Peyer's patch (tissue), 4 donors: ENCODE measurements at regions not wholly inside any gene's neighbourhood (a gene's known extent, or its start where the extent isn't known, plus 50 kb on each side); places are given as distances from the start of the nearest gene placed in this dataset.
"Not testable (repeated sequence)": the region's sequence is repeated elsewhere in the genome, so short reads cannot be mapped to it uniquely, and the experiment has no call there.

Source experiments
- DNase-seq, 3 donors: peaks; one replicate each; pipeline ENCODE4 v3.0.0-alpha.2; 2017 to 2019
- H3K27ac ChIP-seq, 4 donors: fragments of 200-600 bp; sonication (generic); one replicate each; pipeline ENCODE4 v1.5.1; 2016 to 2019
- H3K27me3 ChIP-seq, 2 donors: fragments of 200-600 bp; sonication (generic); one replicate each; pipeline ENCODE4 v1.5.1; 2019
- H3K36me3 ChIP-seq, 3 donors: fragments of 200-600 bp; sonication (generic); one replicate each; pipeline ENCODE4 v1.5.1; 2016 to 2019
- H3K4me1 ChIP-seq, 4 donors: fragments of 200-600 bp; sonication (generic); one replicate each; pipeline ENCODE4 v1.5.1; 2016 to 2019
- H3K4me3 ChIP-seq, 4 donors: fragments of 200-600 bp; sonication (generic); 1 replicate in 3 of 4; 2 replicates in 1 of 4; pipeline ENCODE4 v1.5.1; 2016 to 2019; ENCODE audit warnings: mild to moderate bottlenecking in 1 of 4
- H3K9me3 ChIP-seq, 4 donors: fragments of 200-600 bp; sonication (generic); one replicate each; pipeline ENCODE4 v1.5.1; 2016 to 2019; ENCODE audit warnings: mild to moderate bottlenecking in 1 of 4
- CTCF ChIP-seq, 6 experiments: fragments of 450-650 bp in 4 of 6; fragments of 200-600 bp in 2 of 6; sonication (generic) in 1 of 6; IDR thresholded peaks; one replicate each; pipeline ENCODE4 v1.5.1; 2017 to 2019; ENCODE audit warnings: antibody characterized with exemption in 6 of 6, mild to moderate bottlenecking in 3 of 6, moderate library complexity in 1 of 6
- POLR2A ChIP-seq, 2 donors: fragments of 450-650 bp; IDR thresholded peaks; one replicate each; pipeline ENCODE4 v1.5.1; 2017; ENCODE audit warnings: antibody characterized with exemption in 2 of 2, mild to moderate bottlenecking in 2 of 2, moderate library complexity in 2 of 2

DNA sequence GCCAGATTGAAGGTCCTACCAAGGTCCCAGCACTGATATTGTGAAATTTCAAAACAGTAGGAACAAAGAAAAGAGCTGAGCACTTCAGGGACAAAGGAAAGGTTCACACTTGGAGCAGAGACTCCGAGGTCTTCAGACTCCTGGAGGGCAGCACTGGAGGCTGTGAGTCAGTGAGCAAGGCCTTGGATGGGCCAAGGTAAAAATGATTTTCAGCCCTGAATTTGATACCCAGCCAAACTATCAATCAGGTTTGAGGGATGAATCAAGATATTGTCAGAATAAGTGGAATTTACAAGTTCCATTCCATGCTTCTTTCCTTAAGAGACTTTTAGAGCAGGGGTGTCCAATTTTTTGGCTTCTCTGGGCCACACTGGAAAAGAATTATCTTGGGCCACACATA lies 111.7 kb downstream of the ADRA2C start:
- Histone ChIP-seq H3K4me3 (no peak overlapping the region), H3K9me3 (no peaks in the 10 kb centered on the region), H3K27ac (no peak overlapping the region), H3K36me3 (no peaks in the 10 kb centered on the region), H3K27me3 (no peaks in the 10 kb centered on the region), H3K4me1 (peaks cover 0 to 8% (median 4%) of the 10 kb centered on the region in 4 donors)
- TF ChIP-seq CTCF (IDR thresholded peaks at IDR 0.05) (no peak), POLR2A (IDR thresholded peaks at IDR 0.05) (no peak)
- no peak for DNase-seq

- TF ChIP-seq CTCF (IDR thresholded peaks at IDR 0.05) (no peak), POLR2A (IDR thresholded peaks at IDR 0.05) (no peak)
- peaks cover 0 to 8% (median 4%) of the 10 kb centered on the region in 4 donors for H3K4me1 ChIP-seq
- H3K4me3 ChIP-seq, result no peak overlapping the region
- no peak for DNase-seq
- no peaks in the 10 kb centered on the region for H3K27me3 ChIP-seq
- no peaks in the 10 kb centered on the region for H3K9me3 ChIP-seq
- H3K36me3 ChIP-seq, result no peaks in the 10 kb centered on the region
- H3K27ac ChIP-seq, result no peak overlapping the region
Observed at GRCh38 chr4:3878678-3879077, 112.5 kb downstream of the ADRA2C start.

DNA sequence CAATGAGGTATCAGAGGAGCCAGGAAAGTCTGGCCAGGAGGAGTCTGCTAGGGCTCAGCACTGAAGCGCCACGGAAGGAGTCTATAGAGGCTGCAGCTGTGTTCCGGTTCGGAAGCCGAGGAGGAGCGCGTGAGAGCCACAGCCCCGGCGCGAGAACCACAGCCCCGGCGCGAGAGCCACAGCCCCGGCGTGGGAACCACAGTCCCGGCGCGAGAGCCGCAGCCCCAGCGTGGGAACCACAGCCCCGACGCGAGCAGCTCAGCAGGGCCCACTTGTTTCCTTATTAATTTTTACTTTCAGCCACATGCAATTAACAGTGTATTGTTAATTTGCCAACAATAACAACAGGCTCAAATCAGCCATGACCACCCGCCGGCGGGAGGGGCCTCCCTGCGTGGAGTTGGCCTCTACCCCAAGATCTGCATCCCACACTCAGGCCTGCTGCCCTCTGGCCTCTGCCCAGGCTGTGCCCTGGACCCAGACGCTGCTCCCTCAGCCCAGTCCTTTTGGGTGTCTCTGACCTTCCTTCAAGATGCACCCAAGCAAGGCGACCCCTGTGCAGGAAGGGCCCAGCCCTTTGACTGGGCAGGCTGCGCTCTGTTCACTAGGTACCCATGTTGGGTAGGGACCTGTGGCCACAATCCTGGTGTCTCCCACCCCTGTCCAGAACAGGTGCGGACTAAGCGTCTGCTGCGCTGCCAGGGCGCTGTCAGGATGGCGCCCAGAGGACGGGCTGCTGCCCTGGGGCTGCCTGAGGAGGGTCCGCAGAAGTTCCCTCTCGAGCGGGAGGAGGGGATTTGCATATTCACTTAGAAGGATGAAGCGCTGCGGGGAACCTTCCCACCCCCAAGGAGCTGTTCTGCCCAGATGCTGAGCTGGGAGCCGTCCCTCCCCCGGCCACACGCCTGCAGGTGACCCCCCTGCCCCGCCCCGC lies 113.8 kb downstream of the ADRA2C start:
- no peaks in the 10 kb centered on the region for H3K36me3 ChIP-seq

GRCh38 chr4:3880615-3881120 lies 114.5 kb downstream of the ADRA2C start:
- H3K4me3 ChIP-seq, result peak overlapping the region in 1 of 4 donors; percentile 13
- TF ChIP-seq CTCF (IDR thresholded peaks at IDR 0.05) (peak in 5 of 6 experiments; percentile 46 to 77 (median 69)), POLR2A (IDR thresholded peaks at IDR 0.05) (no peak)
- H3K9me3 ChIP-seq, result no peaks in the 10 kb centered on the region
- H3K27me3 ChIP-seq, result no peaks in the 10 kb centered on the region
- H3K36me3 ChIP-seq, result no peaks in the 10 kb centered on the region
- no peak overlapping the region for H3K27ac ChIP-seq
- H3K4me1 ChIP-seq, result peaks cover 0 to 8% (median 4%) of the 10 kb centered on the region in 4 donors
- peak; percentile 59 to 85 (median 80) for DNase-seq

More for the DNA sequence above, 113.8 kb downstream of the ADRA2C start:
- H3K4me3 ChIP-seq, result peak overlapping the region in 2 of 4 donors; percentile 3 to 13
- H3K4me1 ChIP-seq, result peaks cover 0 to 8% (median 4%) of the 10 kb centered on the region in 4 donors
- peak; percentile 29 to 55 (median 45) for DNase-seq
- no peaks in the 10 kb centered on the region for H3K9me3 ChIP-seq
- no peaks in the 10 kb centered on the region for H3K27me3 ChIP-seq
- no peak for TF ChIP-seq CTCF (IDR thresholded peaks at IDR 0.05)
- no peak for TF ChIP-seq POLR2A (IDR thresholded peaks at IDR 0.05)
- H3K27ac ChIP-seq, result no peak overlapping the region

- H3K27ac ChIP-seq, H3K4me3 ChIP-seq, DNase-seq, H3K27me3 ChIP-seq, H3K9me3 ChIP-seq, H3K36me3 ChIP-seq, H3K4me1 ChIP-seq: not testable (repeated sequence)
Observed at GRCh38 chr4:3882316-3882885, 116.2 kb downstream of the ADRA2C start.

GRCh38 chr4:3884261-3884660 lies 118.1 kb downstream of the ADRA2C start:
- H3K9me3 ChIP-seq, DNase-seq, H3K36me3 ChIP-seq: not testable (repeated sequence)

DNA sequence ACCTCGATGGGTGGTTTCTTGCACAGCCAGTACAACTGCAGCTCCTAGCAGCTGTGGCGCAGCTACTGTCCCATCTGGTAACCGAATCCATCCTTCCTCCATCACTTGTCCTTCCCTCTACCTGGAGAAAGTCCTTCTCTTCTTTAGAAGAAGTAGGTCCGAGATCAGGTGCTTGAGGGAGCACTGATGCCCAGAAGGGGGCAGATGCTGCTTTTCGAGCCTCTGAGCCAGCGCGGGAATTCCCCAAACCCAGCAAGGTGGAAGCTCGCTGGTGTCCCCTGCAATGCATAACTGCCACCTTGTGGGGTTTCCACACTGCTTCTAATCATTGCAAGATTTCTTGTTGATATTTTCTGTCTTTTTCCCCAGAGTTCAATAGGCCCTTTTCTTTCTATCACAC lies 127.4 kb downstream of the ADRA2C start:
- DNase-seq, H3K9me3 ChIP-seq, H3K36me3 ChIP-seq, H3K4me1 ChIP-seq, H3K4me3 ChIP-seq, H3K27me3 ChIP-seq, H3K27ac ChIP-seq: not testable (repeated sequence)

More at GRCh38 chr4:3884261-3884660, 118.1 kb downstream of the ADRA2C start:
- H3K27ac ChIP-seq, H3K27me3 ChIP-seq, H3K4me1 ChIP-seq, H3K4me3 ChIP-seq: not testable (repeated sequence)

DNA sequence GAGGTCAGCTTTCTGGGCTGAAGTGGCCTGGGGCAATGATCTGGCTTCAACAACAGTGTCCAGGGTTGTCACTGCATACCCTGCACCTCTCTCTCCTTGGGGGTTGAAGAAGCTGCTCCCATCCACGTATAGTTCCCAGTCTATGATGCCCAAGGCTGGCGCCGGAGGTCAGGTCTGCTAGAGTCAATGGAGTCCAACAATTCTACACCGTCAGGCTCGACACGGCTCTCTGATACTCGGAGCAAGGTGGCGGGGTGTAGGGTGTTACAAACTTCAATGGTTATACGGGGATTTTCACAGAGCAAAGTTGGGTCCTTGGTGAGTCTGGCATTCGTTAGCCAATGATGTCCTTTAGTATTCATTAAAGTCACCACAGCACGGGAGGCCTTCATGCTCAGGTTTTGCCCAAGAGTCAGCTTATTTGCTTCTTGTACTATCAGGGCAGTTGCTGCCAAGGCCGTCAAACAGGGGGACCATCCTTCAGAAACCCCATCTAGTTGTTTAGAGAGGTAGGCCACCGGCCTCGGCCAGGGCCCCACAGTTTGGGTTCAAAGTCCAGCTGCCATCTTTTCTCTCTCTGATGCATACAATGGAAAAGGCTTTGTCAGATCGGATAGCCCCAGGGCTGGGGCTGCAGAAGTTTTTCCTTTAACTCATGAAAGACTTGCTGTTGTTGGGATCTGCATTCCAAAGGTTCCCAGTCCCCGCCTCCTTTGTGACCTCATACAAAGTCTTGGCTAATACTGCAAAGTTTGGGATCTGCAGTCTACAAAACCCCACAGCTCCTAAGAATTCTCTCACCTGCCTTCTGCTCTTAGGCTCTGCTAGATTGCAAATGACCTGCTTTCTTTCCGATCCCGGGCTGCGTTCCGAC lies 128.1 kb downstream of the ADRA2C start:
- not testable (repeated sequence) for H3K27me3 ChIP-seq, H3K36me3 ChIP-seq, H3K9me3 ChIP-seq, H3K4me1 ChIP-seq, DNase-seq, H3K4me3 ChIP-seq, H3K27ac ChIP-seq
